ENCODE measurements at regions not wholly inside any gene's neighbourhood (a gene's known extent, or its start where the extent isn't known, plus 50 kb on each side); places are given as distances from the start of the nearest gene placed in this dataset.

DNA sequence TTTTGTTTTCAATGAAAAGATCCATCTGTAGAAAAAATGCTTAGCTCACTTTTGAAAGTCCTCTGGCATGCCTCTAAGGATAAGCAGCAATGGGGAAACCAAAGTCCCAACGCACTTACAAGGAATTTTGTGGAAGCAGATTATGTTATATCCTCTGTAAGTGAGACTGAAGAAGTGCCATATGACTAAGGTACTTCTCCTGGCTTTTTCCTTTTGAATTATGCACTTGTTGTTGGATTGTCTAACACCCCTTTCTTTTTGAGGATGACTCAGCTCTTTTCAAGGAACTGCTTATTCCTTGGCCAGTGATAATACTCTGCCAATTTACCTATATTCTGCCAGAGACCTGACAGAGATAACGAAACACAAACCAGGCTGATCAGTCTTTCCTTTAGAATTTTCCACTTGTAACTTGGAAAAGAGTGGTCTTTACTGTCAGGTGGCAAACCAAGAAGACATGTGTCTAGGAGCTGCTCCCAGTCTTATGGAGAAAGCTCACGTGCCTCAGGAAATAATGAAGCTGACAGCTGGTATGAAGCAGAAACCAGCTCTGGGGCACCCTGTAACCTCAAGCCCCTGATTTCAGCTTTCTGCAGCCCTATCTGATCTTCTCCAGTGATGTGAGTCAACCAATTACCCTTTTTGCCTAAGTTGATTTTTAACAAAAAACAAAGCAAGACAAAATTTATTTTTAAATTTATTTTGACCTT lies 290.8 kb upstream of the FBXL7 start:
- TF ChIP-seq, protein P1, sequence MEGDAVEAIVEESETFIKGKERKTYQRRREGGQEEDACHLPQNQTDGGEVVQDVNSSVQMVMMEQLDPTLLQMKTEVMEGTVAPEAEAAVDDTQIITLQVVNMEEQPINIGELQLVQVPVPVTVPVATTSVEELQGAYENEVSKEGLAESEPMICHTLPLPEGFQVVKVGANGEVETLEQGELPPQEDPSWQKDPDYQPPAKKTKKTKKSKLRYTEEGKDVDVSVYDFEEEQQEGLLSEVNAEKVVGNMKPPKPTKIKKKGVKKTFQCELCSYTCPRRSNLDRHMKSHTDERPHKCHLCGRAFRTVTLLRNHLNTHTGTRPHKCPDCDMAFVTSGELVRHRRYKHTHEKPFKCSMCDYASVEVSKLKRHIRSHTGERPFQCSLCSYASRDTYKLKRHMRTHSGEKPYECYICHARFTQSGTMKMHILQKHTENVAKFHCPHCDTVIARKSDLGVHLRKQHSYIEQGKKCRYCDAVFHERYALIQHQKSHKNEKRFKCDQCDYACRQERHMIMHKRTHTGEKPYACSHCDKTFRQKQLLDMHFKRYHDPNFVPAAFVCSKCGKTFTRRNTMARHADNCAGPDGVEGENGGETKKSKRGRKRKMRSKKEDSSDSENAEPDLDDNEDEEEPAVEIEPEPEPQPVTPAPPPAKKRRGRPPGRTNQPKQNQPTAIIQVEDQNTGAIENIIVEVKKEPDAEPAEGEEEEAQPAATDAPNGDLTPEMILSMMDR (IDR thresholded peaks at IDR 0.05) = no peak
- no peak for TF ChIP-seq POLR2A (IDR thresholded peaks at IDR 0.05)

Data from esophagus squamous epithelium (tissue), 4 donors.